Smooth muscle cell (in vitro differentiated cells): ENCODE measurements at regions not wholly inside any gene's neighbourhood (a gene's known extent, or its start where the extent isn't known, plus 50 kb on each side); places are given as distances from the start of the nearest gene placed in this dataset.
A peak's percentile ranks its signal among the peaks of the same experiment; 100 is the strongest.

Source experiments
- DNase-seq: peaks from one replicate; lab custom pipeline; 2025; ENCODE audit not compliant: unreplicated experiment; lab: John Stamatoyannopoulos, UW
- H2AFZ ChIP-seq: fragments of 200-600 bp; sonication (generic); 2 replicates; pipeline ENCODE4 v1.6.0; 2016; ENCODE audit warnings: antibody characterized with exemption, low read depth, mild to moderate bottlenecking
- H3F3A ChIP-seq: fragments of 200-600 bp; sonication (generic); 2 replicates; pipeline ENCODE4 v1.6.0; 2017; ENCODE audit warnings: antibody characterized with exemption, low read depth
- H3K27ac ChIP-seq: fragments of 200-600 bp; sonication (generic); 2 replicates; pipeline ENCODE4 v1.5.1; 2016; ENCODE audit warnings: low read depth, mild to moderate bottlenecking
- H3K27me3 ChIP-seq: fragments of 200-600 bp; sonication (generic); 2 replicates; pipeline ENCODE4 v1.6.1; 2016; ENCODE audit warnings: low read depth, mild to moderate bottlenecking
- H3K36me3 ChIP-seq: fragments of 200-600 bp; sonication (generic); 2 replicates; pipeline ENCODE4 v1.5.1; 2016; ENCODE audit warnings: low read depth
- H3K4me1 ChIP-seq: fragments of 200-600 bp; sonication (generic); 2 replicates; pipeline ENCODE4 v1.5.1; 2016; ENCODE audit warnings: low read depth
- H3K4me2 ChIP-seq: fragments of 200-600 bp; sonication (generic); 2 replicates; pipeline ENCODE4 v1.6.0; 2016; ENCODE audit warnings: mild to moderate bottlenecking
- H3K4me3 ChIP-seq: fragments of 200-600 bp; sonication (generic); 2 replicates; pipeline ENCODE4 v1.5.1; 2016; ENCODE audit warnings: mild to moderate bottlenecking
- H3K79me2 ChIP-seq: fragments of 200-600 bp; sonication (generic); 2 replicates; pipeline ENCODE4 v1.6.0; 2016; ENCODE audit warnings: low read depth, mild to moderate bottlenecking
- H3K9ac ChIP-seq: fragments of 200-600 bp; sonication (generic); 2 replicates; pipeline ENCODE4 v1.6.0; 2016; ENCODE audit warnings: low read depth
- H3K9me3 ChIP-seq: fragments of 200-600 bp; sonication (generic); replicated peaks from 2 replicates; pipeline ENCODE4 v1.5.1; 2016; ENCODE audit warnings: low read depth
- H4K20me1 ChIP-seq: fragments of 200-600 bp; sonication (generic); 2 replicates; pipeline ENCODE4 v1.6.0; 2016; ENCODE audit warnings: low read depth
- WGBS: methylation state at CpG from one replicate; pipeline ENCODE4 v1.1.7; 2016; ENCODE audit warnings: low lambda C conversion rate; 5-methylcytosine and 5-hydroxymethylcytosine counted together
- TF ChIP-seq, protein P1 (sequence below): fragments of 200-600 bp; sonication (generic); IDR thresholded peaks from 2 replicates; pipeline ENCODE4 v1.5.1; 2017; ENCODE audit warnings: borderline replicate concordance, mild to moderate bottlenecking, antibody characterized with exemption; ENCODE audit not compliant: insufficient read depth, poor library complexity, severe bottlenecking

DNA sequence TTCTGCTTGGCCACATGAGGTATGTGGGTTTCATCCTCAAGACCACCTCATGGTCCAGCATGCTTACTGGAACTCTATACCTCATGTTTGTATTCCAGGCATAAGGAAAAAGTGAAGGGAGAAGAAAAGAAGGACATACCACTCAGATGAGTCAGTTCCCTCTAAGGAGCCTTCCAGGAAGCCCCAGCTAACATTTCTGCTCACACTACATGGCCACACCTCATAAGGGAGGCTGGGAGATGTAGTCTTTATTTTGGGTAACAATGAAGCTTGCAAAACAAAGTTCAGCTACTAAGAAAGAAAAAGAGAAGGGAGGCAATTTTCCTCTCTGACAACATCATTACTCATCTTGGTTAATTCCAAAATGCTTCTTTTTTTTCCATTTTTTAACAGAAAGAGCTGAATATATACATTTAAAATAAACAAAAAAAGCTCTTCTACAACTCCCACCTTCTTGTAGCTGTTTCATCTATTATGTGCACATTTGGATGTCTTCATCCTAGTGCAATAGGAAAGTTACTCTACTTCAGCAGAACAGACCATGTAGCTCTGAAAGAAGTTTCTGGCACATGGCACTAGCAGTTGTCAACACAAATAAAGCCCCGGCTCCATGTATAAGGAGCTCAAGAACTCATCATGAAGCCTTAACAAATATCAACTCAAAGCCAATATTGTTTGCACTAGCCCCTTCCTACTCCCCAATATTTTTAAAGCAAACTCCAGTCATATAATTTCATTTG, 123.6 kb upstream of the CCDC112 start:
- DNase-seq: no peak
- peak overlapping the region; percentile 28 for H3K4me2 ChIP-seq
- peaks cover 9% of the 10 kb centered on the region for H3K4me1 ChIP-seq

DNA sequence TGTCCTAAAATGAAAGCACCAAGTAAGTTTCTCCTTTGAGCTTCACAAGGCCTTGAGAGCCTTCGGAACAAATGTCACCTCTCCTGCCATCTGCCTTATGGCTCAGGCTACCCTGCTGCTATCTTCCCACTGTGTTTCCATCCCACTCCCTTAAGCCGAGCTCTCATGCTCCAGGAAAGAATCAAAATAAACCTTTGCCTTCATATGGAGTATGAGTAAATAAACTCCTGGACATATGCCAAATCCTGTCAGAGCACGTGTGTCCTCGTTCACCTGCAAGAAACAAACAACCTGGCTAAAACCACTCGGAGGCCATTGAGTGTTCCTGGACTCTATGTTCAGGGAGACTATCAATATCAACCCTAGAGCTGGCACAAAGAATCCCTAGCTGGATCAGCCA, 122.3 kb upstream of the CCDC112 start:
- Histone ChIP-seq H3K27ac (no peak overlapping the region), H3K79me2 (no peaks in the 10 kb centered on the region), H3K4me1 (peaks cover 12% of the 10 kb centered on the region)

More for the DNA sequence above, 123.6 kb upstream of the CCDC112 start:
- TF ChIP-seq, protein P1, sequence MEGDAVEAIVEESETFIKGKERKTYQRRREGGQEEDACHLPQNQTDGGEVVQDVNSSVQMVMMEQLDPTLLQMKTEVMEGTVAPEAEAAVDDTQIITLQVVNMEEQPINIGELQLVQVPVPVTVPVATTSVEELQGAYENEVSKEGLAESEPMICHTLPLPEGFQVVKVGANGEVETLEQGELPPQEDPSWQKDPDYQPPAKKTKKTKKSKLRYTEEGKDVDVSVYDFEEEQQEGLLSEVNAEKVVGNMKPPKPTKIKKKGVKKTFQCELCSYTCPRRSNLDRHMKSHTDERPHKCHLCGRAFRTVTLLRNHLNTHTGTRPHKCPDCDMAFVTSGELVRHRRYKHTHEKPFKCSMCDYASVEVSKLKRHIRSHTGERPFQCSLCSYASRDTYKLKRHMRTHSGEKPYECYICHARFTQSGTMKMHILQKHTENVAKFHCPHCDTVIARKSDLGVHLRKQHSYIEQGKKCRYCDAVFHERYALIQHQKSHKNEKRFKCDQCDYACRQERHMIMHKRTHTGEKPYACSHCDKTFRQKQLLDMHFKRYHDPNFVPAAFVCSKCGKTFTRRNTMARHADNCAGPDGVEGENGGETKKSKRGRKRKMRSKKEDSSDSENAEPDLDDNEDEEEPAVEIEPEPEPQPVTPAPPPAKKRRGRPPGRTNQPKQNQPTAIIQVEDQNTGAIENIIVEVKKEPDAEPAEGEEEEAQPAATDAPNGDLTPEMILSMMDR: no peak
- Histone ChIP-seq H3K27me3 (no peaks in the 10 kb centered on the region), H3K9me3 (no peaks in the 10 kb centered on the region), H3K79me2 (no peaks in the 10 kb centered on the region), H3K27ac (peak overlapping the region; percentile 59), H3K36me3 (no peaks in the 10 kb centered on the region), H3F3A (no peaks in the 10 kb centered on the region), H3K9ac (no peak overlapping the region), H2AFZ (no peak overlapping the region), H4K20me1 (no peaks in the 10 kb centered on the region), H3K4me3 (no peak overlapping the region)
- 82% methylated on average over 1 of the region's 1 CpG for whole genome bisulfite sequencing

DNA sequence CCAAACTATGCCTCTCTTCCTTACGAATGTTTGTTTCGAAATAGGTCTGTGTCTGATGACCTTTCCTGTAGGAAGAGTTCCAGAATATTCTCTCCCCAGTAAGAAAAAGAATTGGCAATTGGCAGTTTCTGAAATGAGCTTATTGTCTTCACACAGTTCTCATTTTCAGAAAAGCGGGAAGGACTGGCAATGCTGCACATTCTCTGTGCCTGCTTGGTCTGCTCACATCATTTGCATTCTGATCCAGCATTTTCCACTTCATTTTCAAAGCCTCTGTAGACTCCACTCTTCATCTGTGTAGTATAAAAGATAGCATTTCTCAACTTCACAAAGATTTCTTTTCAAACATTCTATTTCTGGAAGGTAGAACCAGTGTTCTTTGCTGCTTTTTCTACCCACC, 120.6 kb upstream of the CCDC112 start:
- peaks cover 8% of the 10 kb centered on the region for H3K4me1 ChIP-seq
- no peak overlapping the region for H2AFZ ChIP-seq
- H3K79me2 ChIP-seq: no peaks in the 10 kb centered on the region
- TF ChIP-seq, protein P1: no peak
- H3K27ac ChIP-seq: no peak overlapping the region
- H3F3A ChIP-seq: no peaks in the 10 kb centered on the region
- H3K9ac ChIP-seq: no peak overlapping the region
- H4K20me1 ChIP-seq: no peaks in the 10 kb centered on the region
- no peaks in the 10 kb centered on the region for H3K9me3 ChIP-seq
- no peak overlapping the region for H3K4me2 ChIP-seq
- no peak overlapping the region for H3K4me3 ChIP-seq
- no peak for DNase-seq
- WGBS: 86% methylated on average over 3 of the region's 3 CpGs
- no peaks in the 10 kb centered on the region for H3K27me3 ChIP-seq
- no peaks in the 10 kb centered on the region for H3K36me3 ChIP-seq

More for the DNA sequence above, 122.3 kb upstream of the CCDC112 start:
- H3K9me3 ChIP-seq: no peaks in the 10 kb centered on the region
- no peak for DNase-seq
- no peaks in the 10 kb centered on the region for H3K36me3 ChIP-seq
- 91% methylated on average over 5 of the region's 5 CpGs for WGBS
- no peaks in the 10 kb centered on the region for H3F3A ChIP-seq
- no peak overlapping the region for H3K9ac ChIP-seq
- H3K4me2 ChIP-seq: no peak overlapping the region
- H3K27me3 ChIP-seq: no peaks in the 10 kb centered on the region
- TF ChIP-seq, protein P1: no peak
- no peak overlapping the region for H2AFZ ChIP-seq
- no peak overlapping the region for H3K4me3 ChIP-seq
- H4K20me1 ChIP-seq: no peaks in the 10 kb centered on the region

DNA sequence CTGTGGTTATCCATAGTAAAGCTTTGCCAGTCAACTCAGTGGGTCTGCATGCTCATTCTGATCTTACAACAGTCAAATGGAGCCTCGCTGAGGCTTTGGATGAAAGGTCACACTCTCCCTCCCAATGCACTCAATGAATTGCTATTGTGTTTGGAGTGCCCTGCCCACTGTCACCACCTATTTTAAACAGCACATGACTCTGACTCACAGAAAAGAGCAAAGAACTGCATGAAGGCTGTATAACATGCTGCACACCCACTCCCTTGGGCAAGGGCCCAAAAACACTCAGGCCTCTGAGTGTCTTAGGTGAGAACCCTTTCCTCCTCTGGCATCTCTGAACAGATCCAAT, 118.7 kb upstream of the CCDC112 start:
- H3K36me3 ChIP-seq: no peaks in the 10 kb centered on the region
- peak overlapping the region; percentile 16 for H3K9ac ChIP-seq
- H3K9me3 ChIP-seq: no peaks in the 10 kb centered on the region
- H4K20me1 ChIP-seq: no peaks in the 10 kb centered on the region
- no peak overlapping the region for H2AFZ ChIP-seq
- no peaks in the 10 kb centered on the region for H3F3A ChIP-seq
- no peak overlapping the region for H3K4me3 ChIP-seq
- H3K4me2 ChIP-seq: no peak overlapping the region
- H3K27ac ChIP-seq: peak overlapping the region; percentile 59
- H3K79me2 ChIP-seq: no peaks in the 10 kb centered on the region
- no peak for DNase-seq
- WGBS: 73% methylated on average over 1 of the region's 1 CpG
- no peaks in the 10 kb centered on the region for H3K27me3 ChIP-seq
- H3K4me1 ChIP-seq: peaks cover 8% of the 10 kb centered on the region
- TF ChIP-seq, protein P1: no peak
